CD14-positive monocyte (primary cell): ENCODE measurements at regions not wholly inside any gene's neighbourhood (a gene's known extent, or its start where the extent isn't known, plus 50 kb on each side); places are given as distances from the start of the nearest gene placed in this dataset.

ENCODE experiments used
- DNase-seq, 3 donors: peaks; one replicate each; pipeline ENCODE4 v3.0.0-alpha.2; 2011 to 2022
- H2AFZ ChIP-seq: 2 replicates; pipeline ENCODE4 v1.6.0; 2012; ENCODE audit warnings: mild to moderate bottlenecking, low read depth, low read length, inconsistent platforms; ENCODE audit not compliant: insufficient read depth, poor library complexity, severe bottlenecking
- H3K27ac ChIP-seq, 2 donors: 1 replicate in 1 of 2; 2 replicates in 1 of 2; pipeline ENCODE4 v1.5.1; 2012 to 2013; ENCODE audit warnings: low read length in 2 of 2, control low read depth in 1 of 2, inconsistent platforms in 1 of 2, low read depth in 1 of 2, mild to moderate bottlenecking in 1 of 2
- H3K27me3 ChIP-seq, 2 donors: one replicate each; pipeline versions ENCODE4 v1.6.0 to v1.6.1; 2011 to 2013; ENCODE audit warnings: low read length in 2 of 2; ENCODE audit not compliant: control insufficient read depth in 2 of 2, insufficient read depth in 2 of 2
- H3K36me3 ChIP-seq, 2 donors: replicated peaks in 1 of 2; 1 replicate in 1 of 2; 2 replicates in 1 of 2; pipeline versions ENCODE4 v1.5.1 to v1.6.1; 2012 to 2013; ENCODE audit warnings: low read length in 2 of 2, control low read depth in 1 of 2, inconsistent platforms in 1 of 2, mild to moderate bottlenecking in 1 of 2; ENCODE audit not compliant: insufficient read depth in 2 of 2, control insufficient read depth in 1 of 2
- H3K4me1 ChIP-seq, 2 donors: 1 replicate in 1 of 2; 2 replicates in 1 of 2; pipeline versions ENCODE4 v1.5.1 to v1.6.1; 2012 to 2013; ENCODE audit warnings: low read length in 2 of 2, control low read depth in 1 of 2, inconsistent platforms in 1 of 2, mild to moderate bottlenecking in 1 of 2, moderate library complexity in 1 of 2; ENCODE audit not compliant: insufficient read depth in 2 of 2, control insufficient read depth in 1 of 2
- H3K4me2 ChIP-seq: replicated peaks from 2 replicates; pipeline ENCODE3; 2012; ENCODE audit warnings: low read length, moderate library complexity, mild to moderate bottlenecking; ENCODE audit not compliant: poor library complexity, severe bottlenecking; ENCODE audit errors: extremely low read depth
- H3K4me3 ChIP-seq, 3 experiments: fragments of 200-600 bp in 1 of 3; sonication (generic) in 1 of 3; replicated peaks in 1 of 3; 1 replicate in 2 of 3; 2 replicates in 1 of 3; pipeline ENCODE4 v1.5.1; 2011 to 2013; ENCODE audit warnings: low read length in 3 of 3, mild to moderate bottlenecking in 3 of 3, control low read depth in 2 of 3, low read depth in 2 of 3, inconsistent platforms in 1 of 3, moderate library complexity in 1 of 3
- H3K79me2 ChIP-seq: 2 replicates; pipeline ENCODE4 v1.6.0; 2012; ENCODE audit warnings: mild to moderate bottlenecking, control low read depth, inconsistent platforms, low read length, moderate library complexity; ENCODE audit not compliant: insufficient read depth
- H3K9ac ChIP-seq: 2 replicates; pipeline ENCODE4 v1.6.0; 2017; ENCODE audit warnings: low read length, mild to moderate bottlenecking; ENCODE audit not compliant: insufficient read depth, poor library complexity, severe bottlenecking
- H3K9me3 ChIP-seq, 2 donors: replicated peaks in 1 of 2; 1 replicate in 1 of 2; 2 replicates in 1 of 2; pipeline versions ENCODE4 v1.5.1 to v1.6.1; 2012 to 2013; ENCODE audit warnings: low read length in 2 of 2, control low read depth in 1 of 2; ENCODE audit not compliant: control insufficient read depth in 1 of 2, insufficient read depth in 1 of 2
- H4K20me1 ChIP-seq: 2 replicates; pipeline ENCODE4 v1.6.0; 2012; ENCODE audit warnings: mild to moderate bottlenecking, low read length, control low read depth, moderate library complexity; ENCODE audit not compliant: insufficient read depth
- H3K27ac Mint-ChIP-seq, 7 donors: one replicate each; pipeline ENCODE4 v1.8.0; 2020; ENCODE audit warnings: mild to moderate bottlenecking in 7 of 7, mixed read lengths in 7 of 7, moderate library complexity in 6 of 7, inconsistent platforms in 2 of 7
- H3K27me3 Mint-ChIP-seq, 3 donors: one replicate each; pipeline ENCODE4 v1.8.0; 2021 to 2022; ENCODE audit warnings: low read depth in 3 of 3, mild to moderate bottlenecking in 3 of 3, mixed read lengths in 3 of 3, moderate library complexity in 3 of 3, inconsistent platforms in 1 of 3
- H3K36me3 Mint-ChIP-seq, 2 donors: one replicate each; pipeline ENCODE4 v1.8.0; 2020; ENCODE audit warnings: mixed read lengths in 2 of 2, inconsistent platforms in 1 of 2, mild to moderate bottlenecking in 1 of 2
- H3K4me1 Mint-ChIP-seq: one replicate; pipeline ENCODE4 v1.8.0; 2020; ENCODE audit warnings: mild to moderate bottlenecking, mixed read lengths
- H3K4me3 Mint-ChIP-seq, 2 donors: one replicate each; pipeline ENCODE4 v1.8.0; 2020; ENCODE audit warnings: mild to moderate bottlenecking in 2 of 2, mixed read lengths in 2 of 2, moderate library complexity in 1 of 2
- H3K9me3 Mint-ChIP-seq, 7 donors: one replicate each; pipeline ENCODE4 v1.8.0; 2020 to 2022; ENCODE audit warnings: mixed read lengths in 7 of 7, mild to moderate bottlenecking in 6 of 7, moderate library complexity in 6 of 7, inconsistent platforms in 2 of 7
- CTCF ChIP-seq: fragments of 200-600 bp; IDR thresholded peaks from one replicate; pipeline ENCODE4 v1.8.0; 2022; ENCODE audit warnings: antibody characterized with exemption, mild to moderate bottlenecking
- WGBS: methylation state at CpG from one replicate; pipeline ENCODE4 v1.1.5; 2013; ENCODE audit warnings: missing lambda C conversion rate; ENCODE audit not compliant: insufficient coverage; 5-methylcytosine and 5-hydroxymethylcytosine counted together
- intact Hi-C, 2 donors: fragments of 100-400 bp; cut with micrococcal nuclease; formaldehyde crosslinking; loops; one replicate each; pipeline versions ENCODE4 v1.15.0 to v1.15.1; 2023

- Mint-ChIP-seq H3K27ac (no peak overlapping the region), H3K4me1 (no peaks in the 10 kb centered on the region), H3K36me3 (no peaks in the 10 kb centered on the region), H3K9me3 (peaks cover 0 to 5% (median 2%) of the 10 kb centered on the region in 7 donors), H3K27me3 (peaks cover 1 to 2% (median 2%) of the 10 kb centered on the region in 3 donors), H3K4me3 (no peak overlapping the region)
- DNase-seq = no peak
- intact Hi-C loops = no loop called here
- Histone ChIP-seq H3K36me3 (no peaks in the 10 kb centered on the region), H3K9ac (no peak overlapping the region), H3K27me3 (no peaks in the 10 kb centered on the region), H2AFZ (no peak overlapping the region), H3K79me2 (no peaks in the 10 kb centered on the region), H3K27ac (no peak overlapping the region), H3K9me3 (peaks cover 0 to 4% of the 10 kb centered on the region in 2 donors), H3K4me1 (no peaks in the 10 kb centered on the region), H4K20me1 (no peaks in the 10 kb centered on the region), H3K4me2 (no peak overlapping the region), H3K4me3 (no peak overlapping the region)
- no peak for TF ChIP-seq CTCF
- no CpG with 5 or more reads among the region's 5 CpGs for WGBS
Measured at GRCh38 chr5:118295045-118295444, 693.3 kb downstream of the DTWD2 start.

GRCh38 chr5:118293378-118293777, 695.0 kb downstream of the DTWD2 start:
- no peaks in the 10 kb centered on the region for H3K4me1 ChIP-seq
- TF ChIP-seq CTCF = no peak
- no peak overlapping the region for H3K27ac Mint-ChIP-seq
- no peaks in the 10 kb centered on the region for H4K20me1 ChIP-seq
- no peaks in the 10 kb centered on the region for H3K27me3 ChIP-seq
- no peaks in the 10 kb centered on the region for H3K79me2 ChIP-seq
- H3K27me3 Mint-ChIP-seq = peaks cover 0 to 2% (median 2%) of the 10 kb centered on the region in 3 donors
- intact Hi-C loops = no loop called here
- no peaks in the 10 kb centered on the region for H3K4me1 Mint-ChIP-seq
- no peak overlapping the region for H3K9ac ChIP-seq
- H3K4me3 ChIP-seq = no peak overlapping the region
- DNase-seq = no peak
- WGBS = 50% methylated on average over 1 of the region's 2 CpGs
- H2AFZ ChIP-seq = no peak overlapping the region
- H3K36me3 ChIP-seq = no peaks in the 10 kb centered on the region
- H3K4me3 Mint-ChIP-seq = no peak overlapping the region
- H3K4me2 ChIP-seq = no peak overlapping the region
- H3K9me3 Mint-ChIP-seq = peaks cover 0 to 5% (median 2%) of the 10 kb centered on the region in 7 donors
- H3K36me3 Mint-ChIP-seq = no peaks in the 10 kb centered on the region
- peaks cover 0 to 4% of the 10 kb centered on the region in 2 donors for H3K9me3 ChIP-seq
- H3K27ac ChIP-seq = no peak overlapping the region
